ENCODE measurements at regions not wholly inside any gene's neighbourhood (a gene's known extent, or its start where the extent isn't known, plus 50 kb on each side); places are given as distances from the start of the nearest gene placed in this dataset.

DNA sequence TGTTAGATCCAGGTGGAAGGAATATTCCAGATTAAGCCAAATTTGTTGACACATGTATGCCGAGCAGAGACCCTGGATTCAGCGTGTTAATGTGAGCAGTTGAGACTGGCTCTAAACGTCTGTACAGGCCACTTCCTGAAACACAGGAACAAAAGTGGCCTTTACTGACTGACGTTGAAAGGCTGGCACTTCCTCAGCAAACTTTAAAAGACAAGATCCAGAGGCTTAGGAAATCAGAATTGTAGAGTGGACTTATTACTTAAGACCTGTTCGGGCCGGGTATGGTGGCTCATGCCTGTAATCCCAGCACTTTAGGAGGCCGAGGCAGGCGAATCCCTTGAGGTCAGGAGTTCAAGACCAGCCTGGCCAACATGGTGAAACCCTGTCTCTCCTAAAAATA, 125.7 kb upstream of the ARID1B start:
- no peak overlapping the region for H3K4me3 ChIP-seq (ENCODE audit: low read depth, low read length)
- H3K36me3 ChIP-seq (replicated peaks) = no peaks in the 10 kb centered on the region
- H3K27me3 ChIP-seq (replicated peaks) = no peaks in the 10 kb centered on the region
- no peak overlapping the region for H3K27ac ChIP-seq
- in situ Hi-C loops (cut with HindIII; ENCODE audit: low pct_ligation_motif_present, low sequenced_read_pairs) = no loop called here
- DNase-seq = no peak
- TF ChIP-seq, protein P1, sequence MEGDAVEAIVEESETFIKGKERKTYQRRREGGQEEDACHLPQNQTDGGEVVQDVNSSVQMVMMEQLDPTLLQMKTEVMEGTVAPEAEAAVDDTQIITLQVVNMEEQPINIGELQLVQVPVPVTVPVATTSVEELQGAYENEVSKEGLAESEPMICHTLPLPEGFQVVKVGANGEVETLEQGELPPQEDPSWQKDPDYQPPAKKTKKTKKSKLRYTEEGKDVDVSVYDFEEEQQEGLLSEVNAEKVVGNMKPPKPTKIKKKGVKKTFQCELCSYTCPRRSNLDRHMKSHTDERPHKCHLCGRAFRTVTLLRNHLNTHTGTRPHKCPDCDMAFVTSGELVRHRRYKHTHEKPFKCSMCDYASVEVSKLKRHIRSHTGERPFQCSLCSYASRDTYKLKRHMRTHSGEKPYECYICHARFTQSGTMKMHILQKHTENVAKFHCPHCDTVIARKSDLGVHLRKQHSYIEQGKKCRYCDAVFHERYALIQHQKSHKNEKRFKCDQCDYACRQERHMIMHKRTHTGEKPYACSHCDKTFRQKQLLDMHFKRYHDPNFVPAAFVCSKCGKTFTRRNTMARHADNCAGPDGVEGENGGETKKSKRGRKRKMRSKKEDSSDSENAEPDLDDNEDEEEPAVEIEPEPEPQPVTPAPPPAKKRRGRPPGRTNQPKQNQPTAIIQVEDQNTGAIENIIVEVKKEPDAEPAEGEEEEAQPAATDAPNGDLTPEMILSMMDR (IDR thresholded peaks at IDR 0.05; ENCODE audit: low read depth, low read length, missing control alignments) = no peak

DNA sequence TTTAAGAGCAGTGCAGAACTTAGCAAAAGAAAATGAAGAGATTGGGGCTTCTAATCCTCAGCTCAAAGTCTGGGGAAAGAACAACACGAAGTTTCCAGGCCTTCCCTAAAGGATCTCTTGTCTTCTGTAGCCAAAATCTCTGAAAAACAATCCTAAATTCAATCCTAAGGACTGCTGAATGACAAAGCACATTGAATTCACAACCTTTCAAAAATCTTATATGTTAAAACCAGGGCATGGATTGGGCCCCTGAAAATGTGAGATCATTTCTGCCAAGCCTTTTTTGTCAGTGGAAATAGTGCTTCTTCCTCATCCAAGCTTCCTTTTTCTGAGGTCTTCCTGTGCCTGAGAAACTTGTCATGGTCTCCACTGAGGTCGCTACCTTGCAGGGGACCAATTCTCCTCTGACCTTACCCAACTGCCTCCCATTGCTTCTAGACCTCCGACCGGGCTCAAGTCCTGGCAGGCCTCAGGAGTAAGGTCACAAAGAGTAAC, 126.2 kb upstream of the ARID1B start:
- TF ChIP-seq, protein P1 (IDR thresholded peaks at IDR 0.05; ENCODE audit: low read depth, low read length, missing control alignments) = no peak

DNA sequence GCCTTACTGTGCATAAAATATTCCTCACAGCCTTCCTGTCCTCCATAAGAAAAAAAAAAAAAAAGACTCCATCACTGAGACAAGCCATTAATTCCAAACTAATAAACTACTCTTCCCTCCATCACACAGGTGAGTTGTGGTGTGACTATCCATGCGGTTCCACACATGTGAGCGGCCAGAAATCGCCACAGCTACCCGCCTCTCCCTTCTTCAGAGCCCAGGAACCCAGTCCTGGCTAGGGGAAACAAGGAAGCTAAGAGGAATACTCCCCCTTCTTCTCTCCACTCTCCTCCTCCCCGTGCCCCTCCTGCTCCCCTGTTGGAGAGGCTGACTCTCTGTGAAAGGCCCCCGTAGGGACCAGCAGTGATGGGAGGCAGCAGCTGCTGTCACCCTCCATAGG, 128.6 kb upstream of the ARID1B start:
- Histone ChIP-seq H3K36me3 (replicated peaks) (no peaks in the 10 kb centered on the region), H3K27ac (no peak overlapping the region), H3K4me3 (ENCODE audit: low read depth, low read length) (no peak overlapping the region), H3K27me3 (replicated peaks) (no peaks in the 10 kb centered on the region)
- in situ Hi-C loops (cut with HindIII; ENCODE audit: low pct_ligation_motif_present, low sequenced_read_pairs) = no loop called here
- TF ChIP-seq, protein P1 (IDR thresholded peaks at IDR 0.05; ENCODE audit: low read depth, low read length, missing control alignments) = no peak
- DNase-seq = no peak

More for the DNA sequence above, 126.2 kb upstream of the ARID1B start:
- in situ Hi-C loops (cut with HindIII; ENCODE audit: low pct_ligation_motif_present, low sequenced_read_pairs) = no loop called here
- Histone ChIP-seq H3K27ac (no peak overlapping the region), H3K4me3 (ENCODE audit: low read depth, low read length) (no peak overlapping the region), H3K36me3 (replicated peaks) (no peaks in the 10 kb centered on the region), H3K27me3 (replicated peaks) (no peaks in the 10 kb centered on the region)
- DNase-seq = no peak

DNA sequence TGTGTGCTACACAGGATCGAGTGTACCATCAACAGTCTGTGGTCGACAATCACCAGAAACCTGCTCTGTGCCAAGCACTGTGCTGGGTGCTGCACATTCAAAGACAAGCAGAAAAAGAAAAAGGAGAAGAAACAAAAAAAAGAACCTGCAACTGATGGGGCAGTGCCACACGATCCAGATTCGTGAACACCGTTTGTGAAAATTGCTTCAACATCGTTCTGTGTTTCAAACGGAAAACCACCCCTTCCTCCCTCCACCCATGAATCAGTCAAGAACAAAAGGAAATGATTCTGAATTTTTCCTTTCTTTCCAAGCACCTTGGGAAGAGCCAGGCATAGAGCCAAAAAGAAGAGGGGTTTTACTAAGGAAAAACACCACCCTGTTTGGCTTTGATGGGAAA, 129.2 kb upstream of the ARID1B start:
- DNase-seq = no peak
- in situ Hi-C loops (cut with HindIII; ENCODE audit: low pct_ligation_motif_present, low sequenced_read_pairs) = no loop called here
- no peaks in the 10 kb centered on the region for H3K27me3 ChIP-seq (replicated peaks)
- H3K27ac ChIP-seq = no peak overlapping the region
- TF ChIP-seq, protein P1 (IDR thresholded peaks at IDR 0.05; ENCODE audit: low read depth, low read length, missing control alignments) = no peak
- no peak overlapping the region for H3K4me3 ChIP-seq (ENCODE audit: low read depth, low read length)
- no peaks in the 10 kb centered on the region for H3K36me3 ChIP-seq (replicated peaks)

DNA sequence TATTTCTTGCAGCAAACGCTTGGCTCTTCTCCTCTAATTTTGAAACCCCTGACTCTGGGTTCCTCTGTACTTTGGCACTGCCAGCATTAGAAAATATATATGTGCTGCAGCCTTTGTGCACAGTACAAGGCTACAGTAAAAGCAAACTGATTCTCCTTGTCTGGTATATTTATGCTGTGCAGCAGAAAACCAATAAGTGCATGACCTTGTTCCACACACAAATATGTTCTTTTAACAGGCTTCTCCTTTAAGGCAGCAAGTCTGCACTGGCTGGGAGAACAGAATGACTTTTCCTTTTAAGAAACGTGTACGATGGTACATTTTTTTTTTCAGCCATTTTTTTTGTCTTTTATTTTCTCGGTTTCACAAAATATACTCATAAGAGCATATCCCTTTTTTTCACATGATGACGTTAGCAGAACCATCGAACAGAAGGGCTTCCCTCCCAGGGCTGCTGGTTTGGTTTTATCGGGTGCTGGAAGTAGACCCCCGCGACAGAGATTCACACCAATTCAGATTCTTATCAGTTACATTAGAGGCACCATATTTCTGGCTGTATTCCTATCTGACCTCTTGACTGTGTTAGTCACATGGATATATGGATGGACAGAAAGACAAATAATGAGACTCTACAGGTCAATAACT, 129.9 kb upstream of the ARID1B start:
- Histone ChIP-seq H3K27ac (no peak overlapping the region), H3K36me3 (replicated peaks) (no peaks in the 10 kb centered on the region), H3K27me3 (replicated peaks) (no peaks in the 10 kb centered on the region), H3K4me3 (ENCODE audit: low read depth, low read length) (no peak overlapping the region)
- TF ChIP-seq, protein P1 (IDR thresholded peaks at IDR 0.05; ENCODE audit: low read depth, low read length, missing control alignments) = no peak
- in situ Hi-C loops (cut with HindIII; ENCODE audit: low pct_ligation_motif_present, low sequenced_read_pairs) = no loop called here
- no peak for DNase-seq

DNA sequence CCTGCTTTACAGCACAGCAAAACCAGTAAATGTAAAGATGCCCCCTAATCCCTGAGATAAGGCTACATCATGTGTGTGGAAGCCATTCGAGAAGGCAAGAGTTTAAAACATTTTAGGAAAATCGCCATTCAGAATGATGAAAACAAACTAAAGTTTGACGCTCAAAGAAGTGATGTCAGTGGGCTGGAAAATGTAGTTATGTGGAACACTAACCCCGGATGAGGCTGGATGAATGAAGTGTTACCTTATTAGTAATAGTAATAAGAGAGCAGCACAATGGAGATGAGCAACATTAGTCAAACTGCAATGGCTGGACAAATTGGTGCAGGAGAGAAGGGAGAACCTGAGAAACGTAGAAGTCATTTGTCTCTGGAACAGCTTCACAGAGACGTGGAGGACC, 130.7 kb upstream of the ARID1B start:
- Histone ChIP-seq H3K27me3 (replicated peaks) (no peaks in the 10 kb centered on the region), H3K4me3 (ENCODE audit: low read depth, low read length) (no peak overlapping the region), H3K36me3 (replicated peaks) (no peaks in the 10 kb centered on the region), H3K27ac (no peak overlapping the region)
- TF ChIP-seq, protein P1 (IDR thresholded peaks at IDR 0.05; ENCODE audit: low read depth, low read length, missing control alignments) = no peak
- no peak for DNase-seq
- in situ Hi-C loops (cut with HindIII; ENCODE audit: low pct_ligation_motif_present, low sequenced_read_pairs) = no loop called here
